ENCODE measurements at regions not wholly inside any gene's neighbourhood (a gene's known extent, or its start where the extent isn't known, plus 50 kb on each side); places are given as distances from the start of the nearest gene placed in this dataset.

GRCh38 chr4:65893957-65894755 is 223.9 kb upstream of the EPHA5 start:
- H3K36me3 ChIP-seq = no peaks in the 10 kb centered on the region
- no peaks in the 10 kb centered on the region for H3K27me3 ChIP-seq
- intact Hi-C loops (cut with DNase I; ENCODE audit: low total_unique reads) = no loop called here
- DNase-seq = no peak
- no peak overlapping the region for H3K27ac ChIP-seq
- TF ChIP-seq, protein P1, sequence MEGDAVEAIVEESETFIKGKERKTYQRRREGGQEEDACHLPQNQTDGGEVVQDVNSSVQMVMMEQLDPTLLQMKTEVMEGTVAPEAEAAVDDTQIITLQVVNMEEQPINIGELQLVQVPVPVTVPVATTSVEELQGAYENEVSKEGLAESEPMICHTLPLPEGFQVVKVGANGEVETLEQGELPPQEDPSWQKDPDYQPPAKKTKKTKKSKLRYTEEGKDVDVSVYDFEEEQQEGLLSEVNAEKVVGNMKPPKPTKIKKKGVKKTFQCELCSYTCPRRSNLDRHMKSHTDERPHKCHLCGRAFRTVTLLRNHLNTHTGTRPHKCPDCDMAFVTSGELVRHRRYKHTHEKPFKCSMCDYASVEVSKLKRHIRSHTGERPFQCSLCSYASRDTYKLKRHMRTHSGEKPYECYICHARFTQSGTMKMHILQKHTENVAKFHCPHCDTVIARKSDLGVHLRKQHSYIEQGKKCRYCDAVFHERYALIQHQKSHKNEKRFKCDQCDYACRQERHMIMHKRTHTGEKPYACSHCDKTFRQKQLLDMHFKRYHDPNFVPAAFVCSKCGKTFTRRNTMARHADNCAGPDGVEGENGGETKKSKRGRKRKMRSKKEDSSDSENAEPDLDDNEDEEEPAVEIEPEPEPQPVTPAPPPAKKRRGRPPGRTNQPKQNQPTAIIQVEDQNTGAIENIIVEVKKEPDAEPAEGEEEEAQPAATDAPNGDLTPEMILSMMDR (IDR thresholded peaks at IDR 0.05) = no peak
- H3K4me3 ChIP-seq = no peak overlapping the region
- no peaks in the 10 kb centered on the region for H3K9me3 ChIP-seq
- H3K4me1 ChIP-seq = no peaks in the 10 kb centered on the region

GRCh38 chr4:65893271-65893670 is 223.0 kb upstream of the EPHA5 start:
- TF ChIP-seq, protein P1 (IDR thresholded peaks at IDR 0.05) = no peak
- no peaks in the 10 kb centered on the region for H3K4me1 ChIP-seq
- no peaks in the 10 kb centered on the region for H3K27me3 ChIP-seq
- no peak overlapping the region for H3K4me3 ChIP-seq
- intact Hi-C loops (cut with DNase I; ENCODE audit: low total_unique reads) = no loop called here
- no peaks in the 10 kb centered on the region for H3K9me3 ChIP-seq
- DNase-seq = no peak
- no peaks in the 10 kb centered on the region for H3K36me3 ChIP-seq
- H3K27ac ChIP-seq = no peak overlapping the region

DNA sequence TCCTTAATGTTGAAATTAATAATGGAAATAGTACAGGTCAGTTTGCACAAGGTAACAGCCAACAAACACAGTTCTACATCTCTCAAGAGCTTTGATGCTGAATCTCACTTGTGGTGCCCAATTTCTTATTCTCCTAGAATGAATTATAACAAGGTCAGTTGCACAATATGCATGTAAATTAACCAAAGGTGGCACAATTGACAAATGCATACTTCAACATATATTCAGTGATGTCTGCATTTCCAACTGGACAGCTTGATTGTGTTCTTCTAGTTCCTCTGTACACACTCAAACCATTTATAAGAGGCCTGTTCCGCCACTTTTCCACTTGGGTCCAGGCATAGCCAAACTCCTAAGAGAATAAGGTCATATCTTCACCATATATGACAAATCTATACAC is 210.3 kb upstream of the EPHA5 start:
- H3K4me3 ChIP-seq = no peak overlapping the region
- DNase-seq = no peak
- H3K9me3 ChIP-seq = no peaks in the 10 kb centered on the region
- intact Hi-C loops (cut with DNase I; ENCODE audit: low total_unique reads) = no loop called here
- no peak overlapping the region for H3K27ac ChIP-seq
- no peaks in the 10 kb centered on the region for H3K4me1 ChIP-seq
- H3K27me3 ChIP-seq = no peaks in the 10 kb centered on the region
- no peaks in the 10 kb centered on the region for H3K36me3 ChIP-seq
- TF ChIP-seq, protein P1 (IDR thresholded peaks at IDR 0.05) = no peak

- Histone ChIP-seq H3K36me3 (no peaks in the 10 kb centered on the region), H3K27me3 (no peaks in the 10 kb centered on the region), H3K4me3 (no peak overlapping the region), H3K27ac (no peak overlapping the region), H3K9me3 (no peaks in the 10 kb centered on the region), H3K4me1 (no peaks in the 10 kb centered on the region)
- TF ChIP-seq, protein P1 (IDR thresholded peaks at IDR 0.05) = no peak
- intact Hi-C loops (cut with DNase I; ENCODE audit: low total_unique reads) = no loop called here
- no peak for DNase-seq
Measured at GRCh38 chr4:65868096-65868824, 198.0 kb upstream of the EPHA5 start.

- intact Hi-C loops (cut with DNase I; ENCODE audit: low total_unique reads) = no loop called here
- TF ChIP-seq, protein P1 (IDR thresholded peaks at IDR 0.05) = no peak
- no peaks in the 10 kb centered on the region for H3K27me3 ChIP-seq
- H3K36me3 ChIP-seq = no peaks in the 10 kb centered on the region
- H3K4me3 ChIP-seq = no peak overlapping the region
- DNase-seq = no peak
- H3K4me1 ChIP-seq = no peaks in the 10 kb centered on the region
- no peaks in the 10 kb centered on the region for H3K9me3 ChIP-seq
- no peak overlapping the region for H3K27ac ChIP-seq
Measured at GRCh38 chr4:65865489-65865888, 195.2 kb upstream of the EPHA5 start.
